Left lung (tissue), 4 donors: ENCODE measurements at regions not wholly inside any gene's neighbourhood (a gene's known extent, or its start where the extent isn't known, plus 50 kb on each side); places are given as distances from the start of the nearest gene placed in this dataset.
"Not testable (repeated sequence)": the region's sequence is repeated elsewhere in the genome, so short reads cannot be mapped to it uniquely, and the experiment has no call there.

Experiments used
- ATAC-seq: fragments of 200-7000 bp; cut with Tn5 transposase; one replicate; pipeline ENCODE4 v1.9.1; 2020; ENCODE audit warnings: moderate library complexity
- DNase-seq, 4 donors: peaks; one replicate each; pipeline ENCODE4 v3.0.0-alpha.2; 2013 to 2020
- H3K27ac ChIP-seq, 2 donors: fragments of 200-600 bp; sonication (generic) in 1 of 2; one replicate each; pipeline versions ENCODE4 v1.5.0 to v1.8.0; 2020 to 2021
- H3K27me3 ChIP-seq, 2 donors: fragments of 200-600 bp; sonication (generic) in 1 of 2; one replicate each; pipeline versions ENCODE4 v1.5.0 to v1.8.0; 2020 to 2021
- H3K36me3 ChIP-seq, 2 donors: fragments of 200-600 bp; sonication (generic) in 1 of 2; one replicate each; pipeline versions ENCODE4 v1.5.0 to v1.8.0; 2020 to 2021
- H3K4me1 ChIP-seq, 2 donors: fragments of 200-600 bp; one replicate each; pipeline ENCODE4 v1.8.0; 2021
- H3K4me3 ChIP-seq, 2 donors: fragments of 200-600 bp; sonication (generic) in 1 of 2; one replicate each; pipeline versions ENCODE4 v1.5.0 to v1.8.0; 2020 to 2021; ENCODE audit warnings: mild to moderate bottlenecking in 1 of 2
- H3K9me3 ChIP-seq, 2 donors: fragments of 200-600 bp; sonication (generic) in 1 of 2; one replicate each; pipeline versions ENCODE4 v1.5.0 to v1.8.0; 2020 to 2021
- intact Hi-C, 2 donors: fragments of 100-400 bp; cut with DNase I; formaldehyde crosslinking; loops; one replicate each; pipeline versions ENCODE4 v1.11.2 to v1.14.2; 2022
- TF ChIP-seq, protein P1 (sequence below), 2 donors: fragments of 200-600 bp; sonication (generic) in 1 of 2; IDR thresholded peaks; one replicate each; pipeline versions ENCODE4 v1.5.0 to v1.8.0; 2021; ENCODE audit warnings: antibody characterized with exemption in 2 of 2
- donor health status: DM: no; HTN: yes; CAD: no.
- donor health status: DM: no; HTN: no; CAD: no.

DNA sequence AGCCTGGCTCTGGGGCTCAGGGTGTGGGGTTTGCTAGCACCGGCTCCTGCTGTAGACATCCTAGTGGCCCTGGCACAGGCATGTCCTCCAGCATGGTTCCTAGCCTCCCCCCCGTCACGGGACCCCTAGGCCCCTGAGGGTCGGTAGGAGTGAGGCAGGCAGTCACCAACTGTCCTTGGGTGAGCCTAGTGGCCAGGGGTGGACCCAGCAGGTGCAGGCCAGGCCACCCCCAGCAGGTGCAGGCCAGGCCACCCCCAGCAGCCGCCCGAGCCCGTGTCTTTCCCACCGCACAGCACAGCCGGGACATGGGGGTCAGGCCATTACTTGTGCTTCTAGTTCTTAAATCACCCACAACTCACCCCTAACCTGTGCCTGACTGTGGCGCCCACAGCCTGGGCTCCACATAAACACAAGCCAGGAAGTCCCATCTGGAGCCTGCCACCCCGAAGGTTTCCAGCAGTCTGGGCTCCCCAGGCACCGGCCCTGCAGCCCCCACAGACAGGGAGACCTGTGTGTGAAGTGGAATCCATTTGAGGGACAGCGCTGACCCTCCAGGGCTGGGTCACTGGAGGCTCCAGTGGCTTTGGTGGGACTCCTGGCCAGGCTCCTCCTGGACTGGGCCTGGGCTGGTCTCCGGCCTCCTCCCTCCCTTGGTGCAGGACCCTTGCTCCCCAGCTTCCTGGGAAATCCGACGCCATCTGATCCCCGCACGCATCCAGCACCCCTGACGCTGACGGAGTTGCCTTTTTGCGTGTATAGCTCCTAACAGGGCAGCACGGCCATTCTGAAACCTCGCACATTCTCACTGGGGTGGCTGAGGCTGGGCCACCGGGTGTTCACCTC lies 114.1 kb upstream of the LPCAT1 start:
- DNase-seq, result peak in 2 of 4 donors; percentile 15 to 63
- intact Hi-C loops, result no loop called here
- Histone ChIP-seq H3K4me1 (peaks cover 0 to 10% of the 10 kb centered on the region in 2 donors), H3K36me3 (no peaks in the 10 kb centered on the region), H3K27ac (no peak overlapping the region), H3K4me3 (no peak overlapping the region), H3K27me3 (peaks cover 7 to 58% of the 10 kb centered on the region in 2 donors), H3K9me3 (no peaks in the 10 kb centered on the region)
- ATAC-seq, result no peak
- TF ChIP-seq, protein P1, sequence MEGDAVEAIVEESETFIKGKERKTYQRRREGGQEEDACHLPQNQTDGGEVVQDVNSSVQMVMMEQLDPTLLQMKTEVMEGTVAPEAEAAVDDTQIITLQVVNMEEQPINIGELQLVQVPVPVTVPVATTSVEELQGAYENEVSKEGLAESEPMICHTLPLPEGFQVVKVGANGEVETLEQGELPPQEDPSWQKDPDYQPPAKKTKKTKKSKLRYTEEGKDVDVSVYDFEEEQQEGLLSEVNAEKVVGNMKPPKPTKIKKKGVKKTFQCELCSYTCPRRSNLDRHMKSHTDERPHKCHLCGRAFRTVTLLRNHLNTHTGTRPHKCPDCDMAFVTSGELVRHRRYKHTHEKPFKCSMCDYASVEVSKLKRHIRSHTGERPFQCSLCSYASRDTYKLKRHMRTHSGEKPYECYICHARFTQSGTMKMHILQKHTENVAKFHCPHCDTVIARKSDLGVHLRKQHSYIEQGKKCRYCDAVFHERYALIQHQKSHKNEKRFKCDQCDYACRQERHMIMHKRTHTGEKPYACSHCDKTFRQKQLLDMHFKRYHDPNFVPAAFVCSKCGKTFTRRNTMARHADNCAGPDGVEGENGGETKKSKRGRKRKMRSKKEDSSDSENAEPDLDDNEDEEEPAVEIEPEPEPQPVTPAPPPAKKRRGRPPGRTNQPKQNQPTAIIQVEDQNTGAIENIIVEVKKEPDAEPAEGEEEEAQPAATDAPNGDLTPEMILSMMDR (IDR thresholded peaks at IDR 0.05), result no peak

DNA sequence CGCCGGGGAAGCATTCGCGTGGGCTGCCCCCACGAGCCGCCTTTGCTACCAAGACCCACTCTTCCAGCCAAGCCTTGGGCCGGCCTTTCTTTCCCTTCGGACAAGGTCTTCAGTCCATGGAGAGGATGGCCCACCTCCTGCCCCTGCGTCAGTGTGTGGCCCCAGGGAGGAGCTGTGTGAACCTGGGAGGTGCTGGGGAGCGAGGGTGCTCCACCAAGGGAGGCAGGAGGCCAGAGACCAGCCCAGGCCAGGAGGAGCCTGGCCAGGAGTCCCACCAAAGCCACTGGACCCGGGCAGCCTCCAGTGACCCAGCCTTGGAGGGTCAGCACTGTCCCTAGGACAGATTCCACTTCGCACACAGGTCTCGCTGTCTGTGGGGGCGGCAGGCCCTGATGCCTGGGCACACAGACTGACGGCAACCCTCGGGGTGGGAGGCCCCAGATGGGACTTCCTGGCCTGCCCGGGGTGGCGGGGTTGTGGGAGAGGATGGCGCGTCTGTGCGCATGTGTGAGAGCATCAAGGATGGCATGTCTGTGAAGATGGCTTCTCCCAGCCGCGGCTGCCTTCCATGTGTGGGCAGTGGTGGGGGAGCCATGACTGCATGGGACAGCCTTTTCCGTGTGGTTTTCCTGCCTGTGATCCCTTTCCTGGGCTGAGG lies 113.3 kb upstream of the LPCAT1 start:
- intact Hi-C loops, result no loop called here
- no peaks in the 10 kb centered on the region for H3K9me3 ChIP-seq
- TF ChIP-seq, protein P1 (IDR thresholded peaks at IDR 0.05), result no peak
- H3K36me3 ChIP-seq, result no peaks in the 10 kb centered on the region
- no peak overlapping the region for H3K27ac ChIP-seq
- no peak overlapping the region for H3K4me3 ChIP-seq
- DNase-seq (peak in 2 of 4 donors; percentile 26 to 76), ATAC-seq (no peak)
- H3K27me3 ChIP-seq, result peaks cover 3 to 55% of the 10 kb centered on the region in 2 donors
- H3K4me1 ChIP-seq, result peaks cover 0 to 10% of the 10 kb centered on the region in 2 donors

DNA sequence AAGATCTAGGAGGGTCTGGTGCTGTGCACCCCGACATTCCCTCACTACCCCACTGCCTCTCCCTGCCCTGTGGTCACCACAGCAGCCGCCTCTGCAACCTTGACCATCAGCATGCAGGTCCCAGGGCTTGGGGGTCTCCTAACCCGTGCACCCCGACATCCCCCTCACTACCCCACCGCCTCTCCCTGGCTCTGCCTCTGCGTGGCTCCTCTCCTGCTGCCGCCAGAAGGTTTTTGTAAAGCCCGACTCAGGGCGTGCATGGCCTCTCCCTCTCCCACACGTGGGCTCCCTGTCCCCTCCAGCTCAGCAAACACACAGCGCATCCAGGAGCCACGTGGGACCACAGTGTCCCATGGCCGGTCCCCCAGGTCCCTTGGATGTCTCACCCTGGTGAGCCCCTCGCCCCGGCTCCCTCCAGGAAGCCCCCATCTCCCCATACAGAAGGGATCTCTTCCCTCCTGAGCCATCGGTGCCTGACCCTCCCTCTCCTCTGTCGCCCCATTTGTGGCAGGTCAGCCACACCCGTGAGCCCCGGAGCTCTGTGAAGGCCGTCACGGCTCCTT lies 112.5 kb upstream of the LPCAT1 start:
- peak in 2 of 4 donors; percentile 19 to 51 for DNase-seq
- H3K36me3 ChIP-seq, intact Hi-C loops, ATAC-seq, H3K4me3 ChIP-seq, H3K4me1 ChIP-seq, H3K27ac ChIP-seq, H3K9me3 ChIP-seq: not testable (repeated sequence)
- peaks cover 0 to 53% of the 10 kb centered on the region in 2 donors for H3K27me3 ChIP-seq

DNA sequence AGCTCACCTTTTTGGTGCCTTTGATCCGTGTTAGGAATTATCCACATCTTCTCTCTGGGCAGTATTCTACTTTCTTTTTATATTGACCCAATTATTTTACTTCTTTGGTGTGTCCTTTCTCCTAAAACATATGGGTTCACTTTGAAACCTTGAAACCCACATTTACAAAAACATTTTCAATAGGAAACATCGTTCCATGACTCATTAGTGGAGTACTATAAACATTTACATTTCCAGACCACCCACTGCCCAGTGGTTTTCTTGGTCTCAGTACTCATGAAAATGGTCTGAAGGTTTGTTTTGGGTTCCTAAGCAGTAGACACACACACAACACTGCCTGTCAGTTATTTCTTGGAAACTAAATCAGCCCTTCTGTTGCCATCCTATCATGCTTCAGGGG lies 111.7 kb upstream of the LPCAT1 start:
- ATAC-seq, result not testable (repeated sequence)

DNA sequence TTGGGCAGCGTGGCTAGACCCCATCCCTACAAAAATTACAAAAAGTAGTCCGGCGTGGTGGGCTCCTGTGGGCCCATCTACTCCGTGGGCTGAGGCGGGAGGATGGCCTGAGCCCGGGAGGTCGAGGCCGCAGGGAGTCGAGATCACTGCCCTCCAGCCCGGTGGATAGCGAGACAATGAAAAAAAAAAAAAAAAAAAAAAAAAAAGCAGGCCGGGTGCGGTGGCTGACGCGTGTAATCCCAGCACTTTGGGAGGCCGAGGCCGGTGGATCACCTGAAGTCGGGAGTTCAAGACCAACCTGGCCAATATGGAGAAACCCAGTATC lies 110.5 kb upstream of the LPCAT1 start:
- intact Hi-C loops, result no loop called here
- Histone ChIP-seq H3K27me3 (peaks cover 0 to 47% of the 10 kb centered on the region in 2 donors), H3K9me3 (no peaks in the 10 kb centered on the region), H3K36me3 (peaks cover 0 to 5% of the 10 kb centered on the region in 2 donors), H3K27ac (peak overlapping the region; percentile 53 to 74), H3K4me3 (peak overlapping the region; percentile 56 to 67), H3K4me1 (peaks cover 0 to 10% of the 10 kb centered on the region in 2 donors)
- ATAC-seq (no peak), DNase-seq (no peak)
- TF ChIP-seq, protein P1 (IDR thresholded peaks at IDR 0.05), result no peak

More for the DNA sequence above, 111.7 kb upstream of the LPCAT1 start:
- intact Hi-C loops, H3K27ac ChIP-seq, H3K36me3 ChIP-seq, H3K4me3 ChIP-seq, H3K4me1 ChIP-seq, H3K9me3 ChIP-seq, DNase-seq: not testable (repeated sequence)
- H3K27me3 ChIP-seq, result peaks cover 0 to 47% of the 10 kb centered on the region in 2 donors
